HUDEP-2 (cell line): ENCODE measurements at regions not wholly inside any gene's neighbourhood (a gene's known extent, or its start where the extent isn't known, plus 50 kb on each side); places are given as distances from the start of the nearest gene placed in this dataset.
"Not testable (repeated sequence)": the region's sequence is repeated elsewhere in the genome, so short reads cannot be mapped to it uniquely, and the experiment has no call there.

Source experiments
- DNase-seq, 76 experiments: peaks; one replicate each; lab custom pipeline; 2025; ENCODE audit not compliant: unreplicated experiment in 76 of 76; lab: John Stamatoyannopoulos, UW

DNA sequence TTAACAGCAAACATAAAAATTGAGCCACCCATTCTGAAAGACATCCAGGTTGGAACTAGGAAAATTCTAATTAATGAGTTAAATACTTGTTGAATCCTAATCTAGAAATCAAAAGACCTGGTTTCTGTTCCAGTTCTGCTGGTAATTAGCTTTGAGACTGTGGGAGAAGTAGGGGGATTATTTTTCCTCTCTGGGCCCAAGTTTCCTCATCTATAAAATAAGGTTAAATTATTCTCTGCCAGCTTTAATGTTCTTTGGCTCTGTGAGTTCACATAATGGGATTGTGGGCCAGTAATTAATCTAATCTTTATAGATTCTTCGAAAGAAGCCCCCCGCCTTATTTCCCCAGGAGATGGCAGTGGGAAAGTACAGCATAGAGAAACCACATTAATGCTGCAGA is 104.6 kb downstream of the ENC1 start:
- no peak for DNase-seq

DNA sequence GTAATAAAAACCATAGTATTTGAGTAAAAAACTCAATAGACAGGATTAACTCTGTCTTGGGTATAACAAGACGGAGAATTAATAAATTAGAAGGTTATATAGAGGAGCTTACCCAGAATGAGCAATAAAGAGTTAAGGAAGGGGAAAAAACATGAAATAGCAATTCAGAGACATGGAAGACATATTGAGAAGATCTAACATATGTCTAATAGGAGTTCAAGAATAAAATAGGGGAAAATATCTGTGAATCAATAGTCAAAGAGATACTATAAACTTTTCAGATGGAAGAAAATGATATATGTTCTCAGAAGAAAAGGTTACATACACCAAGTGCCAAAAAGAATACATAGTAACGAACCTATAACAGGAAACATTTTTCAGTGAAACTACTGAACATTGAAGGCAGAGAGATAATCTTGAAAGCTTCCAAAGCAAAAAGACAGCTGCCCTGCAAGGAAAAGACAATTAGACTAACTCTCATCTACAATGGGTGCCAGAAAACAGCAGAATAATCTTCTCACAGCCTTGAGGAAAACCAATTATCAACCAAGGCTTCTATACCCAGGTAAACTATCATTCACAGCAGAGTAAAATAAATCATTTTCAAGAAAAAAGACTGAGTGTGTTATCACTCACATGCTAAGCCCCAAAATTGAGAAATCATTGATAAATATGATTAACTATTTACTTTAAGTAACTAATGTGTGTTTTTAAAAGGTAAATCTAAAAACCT is 106.0 kb downstream of the ENC1 start:
- no peak for DNase-seq

DNA sequence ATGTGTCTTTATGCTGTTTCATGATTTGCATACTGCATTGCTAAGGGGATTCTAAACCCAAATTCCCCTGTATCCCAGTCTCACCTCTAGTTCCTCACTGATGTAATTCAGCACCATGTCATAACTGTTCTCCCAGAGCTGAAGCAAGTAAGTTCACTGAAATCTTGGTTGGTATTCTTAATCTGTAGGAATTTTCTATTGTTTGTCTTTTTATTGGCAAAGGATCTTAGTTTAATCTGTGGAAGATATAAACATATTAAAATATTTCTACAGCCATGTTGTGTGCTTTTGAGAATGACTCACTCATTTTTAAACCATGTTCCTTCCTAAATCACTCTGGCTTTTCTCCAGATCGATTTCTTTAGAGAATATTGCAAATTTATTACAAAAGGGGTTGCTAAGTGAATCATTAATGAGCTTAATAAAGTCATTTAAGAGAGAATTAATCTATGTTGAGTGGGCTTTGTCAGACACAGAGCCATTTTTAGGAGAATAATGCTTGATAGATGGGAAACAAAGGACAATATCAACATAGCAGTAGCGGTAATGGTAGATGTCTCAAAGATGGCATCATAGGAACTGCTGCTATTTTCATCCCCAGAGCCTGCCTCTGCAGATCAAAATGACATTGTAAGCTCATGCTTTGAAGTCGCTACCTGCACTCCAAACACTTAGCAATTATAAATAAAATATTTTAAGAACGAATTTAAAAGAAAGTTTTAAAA is 110.0 kb downstream of the ENC1 start:
- DNase-seq = no peak

DNA sequence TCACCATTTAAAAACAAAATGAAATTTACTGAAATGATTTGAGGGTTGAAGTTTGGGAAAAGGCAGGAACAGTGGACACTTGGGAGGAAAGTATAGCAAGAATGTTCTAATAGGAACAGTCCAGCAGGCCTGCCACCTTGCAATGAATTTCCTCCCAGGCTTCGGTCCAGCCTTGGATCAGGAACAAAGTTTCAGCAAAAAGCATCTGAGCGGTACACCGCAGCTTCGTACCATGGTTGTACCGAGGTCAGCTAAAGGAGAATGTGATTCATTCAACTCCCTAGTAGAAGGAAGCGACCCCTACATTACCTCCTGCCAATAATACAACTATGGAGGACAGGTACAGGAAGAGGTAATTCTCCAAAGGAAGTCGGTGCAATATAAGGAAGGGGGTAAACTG is 111.4 kb downstream of the ENC1 start:
- DNase-seq = no peak

DNA sequence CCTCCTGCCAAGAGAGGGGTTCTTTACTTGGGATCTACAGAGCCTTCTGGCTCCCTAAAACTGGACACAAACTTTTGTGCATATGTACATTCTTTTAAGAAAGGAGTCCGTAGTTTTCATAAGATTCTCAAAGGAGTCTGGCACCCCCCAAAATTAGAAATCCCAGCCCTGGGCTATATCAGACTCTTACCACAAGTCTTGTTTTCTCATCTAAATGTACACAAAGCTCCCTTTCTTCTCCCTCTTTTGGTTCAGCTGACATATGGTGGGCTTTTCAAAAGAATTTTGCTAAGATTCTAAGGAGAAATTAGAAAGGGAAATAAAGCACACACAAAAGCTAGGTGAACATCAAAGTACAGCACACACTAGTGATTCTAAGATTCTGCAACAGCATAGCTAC is 114.4 kb downstream of the ENC1 start:
- DNase-seq = no peak

DNA sequence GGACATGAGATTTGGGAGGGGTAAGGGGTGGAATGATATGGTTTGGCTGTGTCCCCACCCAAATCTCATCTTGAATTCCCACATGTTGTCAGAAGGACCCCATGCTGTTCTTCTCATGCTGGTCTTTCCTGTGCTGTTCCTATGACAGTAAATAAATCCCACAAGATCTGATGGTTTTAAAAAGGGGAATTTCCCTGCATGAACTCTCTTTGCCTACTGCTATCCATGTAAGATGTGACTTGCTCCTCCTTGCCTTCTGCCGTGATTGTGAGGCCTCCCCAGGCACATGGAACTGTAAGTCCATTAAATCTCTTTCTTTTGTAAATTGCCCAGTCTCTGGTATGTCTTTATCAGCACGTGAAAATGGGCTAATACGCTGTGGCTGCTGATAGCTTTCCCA is 115.8 kb downstream of the ENC1 start:
- not testable (repeated sequence) for DNase-seq

DNA sequence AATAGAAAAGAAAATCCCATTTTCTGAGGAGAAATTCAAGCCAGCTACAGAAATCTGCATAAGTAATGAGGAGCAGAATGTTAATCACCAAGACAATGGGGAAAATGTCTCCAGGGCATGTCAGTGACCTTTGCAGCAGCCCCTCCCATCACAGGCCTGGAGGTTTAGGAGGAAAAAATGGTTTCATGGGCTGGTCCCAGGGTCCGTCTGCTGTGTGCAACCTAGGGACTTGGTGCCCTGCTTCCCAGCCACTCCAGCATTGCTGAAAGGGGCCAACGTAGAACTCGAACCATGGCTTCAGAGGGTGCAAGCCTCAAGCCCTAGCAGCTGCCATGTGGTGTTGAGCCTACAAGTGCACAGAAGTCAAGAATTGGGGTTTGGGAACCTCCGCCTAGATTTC is 116.8 kb downstream of the ENC1 start:
- not testable (repeated sequence) for DNase-seq

DNA sequence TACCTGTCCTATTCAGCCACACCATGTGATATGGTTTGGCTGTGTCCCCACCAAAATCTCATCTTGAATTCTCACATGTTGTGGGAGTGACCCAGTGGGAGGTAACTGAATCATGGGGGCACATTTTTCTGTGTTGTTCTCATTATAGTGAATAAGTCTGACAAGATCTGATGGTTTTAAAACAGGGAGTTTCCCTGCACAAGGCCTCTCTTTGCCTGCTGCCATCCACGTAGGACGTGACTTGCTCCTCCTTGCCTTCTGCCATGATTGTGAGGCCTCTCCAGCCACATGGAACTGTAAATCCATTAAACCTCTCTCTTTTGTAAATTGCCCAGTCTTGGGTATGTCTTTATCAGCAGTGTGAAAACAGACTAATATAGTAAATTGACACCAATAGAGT is 117.7 kb downstream of the ENC1 start:
- DNase-seq = not testable (repeated sequence)

DNA sequence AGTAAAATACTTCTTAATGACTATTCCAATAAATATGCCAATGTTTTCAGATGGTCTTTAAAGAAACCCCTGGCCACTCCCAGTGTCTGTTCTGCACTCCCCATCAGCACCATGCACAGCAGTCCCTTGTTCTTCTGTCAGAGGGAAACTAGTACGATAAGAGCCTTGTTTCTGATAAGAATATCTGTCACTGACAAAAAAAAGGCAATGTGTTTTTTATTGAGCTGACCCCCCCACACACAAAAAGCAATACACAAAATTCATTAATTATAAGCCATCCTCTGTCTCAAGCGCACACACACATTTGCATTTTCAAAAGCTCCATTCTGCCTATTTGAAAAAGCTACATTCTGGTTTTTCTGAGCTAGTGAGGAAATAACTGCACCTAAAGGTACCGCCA is 119.1 kb downstream of the ENC1 start:
- DNase-seq = no peak

DNA sequence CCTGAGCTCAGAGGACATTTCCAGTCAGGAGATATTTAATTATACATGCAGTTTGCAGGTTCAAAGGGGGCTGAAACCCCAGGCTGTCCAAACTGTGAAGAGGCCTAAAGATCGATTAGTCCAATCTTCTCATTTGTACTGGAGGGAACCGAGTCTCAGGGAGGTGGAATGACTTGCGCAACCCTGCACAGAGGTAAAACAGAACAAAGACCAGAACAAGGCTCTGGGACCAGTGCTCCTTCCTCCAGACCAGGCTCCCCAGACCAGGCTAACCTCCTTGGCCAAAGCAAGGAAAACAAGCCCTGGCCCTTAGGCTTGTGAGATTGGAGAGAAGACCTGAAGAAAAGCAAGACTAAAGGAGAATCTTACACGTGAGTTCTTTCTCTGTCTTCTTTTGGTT is 120.8 kb downstream of the ENC1 start:
- DNase-seq = no peak

DNA sequence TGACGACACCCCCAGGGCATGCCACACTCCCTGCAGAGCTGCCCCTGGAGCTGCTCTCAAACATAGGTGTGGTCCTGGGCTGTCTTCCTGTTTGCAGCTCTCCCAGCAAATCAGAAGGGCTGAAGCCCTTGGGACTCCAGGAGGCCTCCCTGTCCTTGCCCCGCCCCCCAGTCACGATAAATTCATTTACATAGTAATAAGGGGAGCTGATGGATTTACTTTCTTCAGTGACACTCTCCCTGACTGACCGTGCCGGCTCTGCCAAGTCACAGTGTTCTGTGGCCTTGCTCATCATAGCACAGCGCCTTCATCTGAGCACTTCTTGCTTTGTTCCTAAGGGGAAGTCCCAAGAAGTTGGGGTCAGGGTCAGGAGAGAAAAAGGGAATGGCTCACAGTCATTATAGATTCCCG is 121.4 kb downstream of the ENC1 start:
- no peak for DNase-seq

DNA sequence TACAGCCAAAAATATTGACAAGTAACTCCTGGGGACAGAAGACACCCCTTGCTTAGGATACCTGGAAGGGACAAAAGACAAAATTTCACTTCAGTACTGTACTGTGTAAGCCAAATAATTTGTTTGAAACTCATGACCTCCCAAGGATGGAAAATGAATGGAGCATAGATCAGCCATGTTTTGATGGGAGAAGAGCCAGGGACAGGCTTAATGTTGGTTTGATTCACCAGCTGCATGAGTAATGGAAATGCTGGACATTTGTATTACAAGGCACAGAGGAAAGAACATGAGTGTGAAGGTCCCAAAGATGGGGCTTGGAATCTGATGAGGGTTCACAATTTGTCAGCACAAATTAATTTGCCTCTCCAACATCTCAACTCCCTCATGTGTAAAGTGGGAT is 122.8 kb downstream of the ENC1 start:
- DNase-seq = no peak

DNA sequence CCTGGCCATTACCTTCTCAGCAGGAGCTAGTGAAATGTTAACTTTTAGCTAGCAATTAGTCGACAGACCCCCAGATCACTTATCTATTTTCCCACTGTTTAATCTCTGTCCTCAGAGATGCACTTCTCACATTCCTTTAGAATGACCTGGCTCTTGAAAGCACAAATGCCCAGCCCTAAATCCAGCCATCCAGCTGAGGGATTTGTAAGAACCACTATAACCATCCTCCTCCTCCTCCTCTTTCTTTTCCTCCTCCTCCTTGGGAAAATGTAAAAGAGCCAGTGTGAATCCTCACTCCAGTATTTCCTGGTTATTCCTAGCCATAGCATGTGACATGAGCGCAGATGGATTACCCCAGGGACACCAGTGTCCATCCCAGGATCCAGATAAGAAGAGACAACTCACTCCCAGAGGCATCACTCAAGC is 124.3 kb downstream of the ENC1 start:
- no peak for DNase-seq

DNA sequence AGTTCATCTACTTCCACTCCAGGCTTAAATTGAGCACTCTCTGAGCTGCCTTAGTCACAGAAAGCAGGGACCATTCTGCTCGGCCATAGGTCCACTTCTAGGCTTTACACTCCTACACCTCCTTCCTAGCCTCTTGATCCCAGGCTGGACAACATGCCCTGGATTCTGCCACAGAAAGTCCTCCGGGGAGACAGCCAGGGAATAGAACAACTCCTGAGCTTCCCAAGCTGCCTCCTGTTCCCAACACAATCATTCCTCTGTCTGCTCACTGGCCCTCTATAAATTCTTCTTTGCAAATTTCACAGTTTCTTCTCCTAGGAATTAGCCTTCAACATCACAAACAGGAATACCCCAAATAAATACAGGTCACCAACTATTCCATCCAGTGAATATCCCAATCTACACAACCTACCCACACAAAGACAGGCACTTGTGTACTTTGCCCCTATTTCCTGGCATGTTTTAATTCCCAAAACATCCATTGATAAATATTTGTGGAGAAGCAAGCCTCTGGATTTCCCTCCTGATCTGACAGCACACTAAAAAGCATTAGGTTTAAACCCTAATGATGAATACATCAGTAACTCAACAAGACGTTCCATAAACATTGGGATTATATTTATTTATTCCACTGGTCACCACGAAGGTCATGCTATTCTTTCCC is 125.5 kb downstream of the ENC1 start:
- no peak for DNase-seq

DNA sequence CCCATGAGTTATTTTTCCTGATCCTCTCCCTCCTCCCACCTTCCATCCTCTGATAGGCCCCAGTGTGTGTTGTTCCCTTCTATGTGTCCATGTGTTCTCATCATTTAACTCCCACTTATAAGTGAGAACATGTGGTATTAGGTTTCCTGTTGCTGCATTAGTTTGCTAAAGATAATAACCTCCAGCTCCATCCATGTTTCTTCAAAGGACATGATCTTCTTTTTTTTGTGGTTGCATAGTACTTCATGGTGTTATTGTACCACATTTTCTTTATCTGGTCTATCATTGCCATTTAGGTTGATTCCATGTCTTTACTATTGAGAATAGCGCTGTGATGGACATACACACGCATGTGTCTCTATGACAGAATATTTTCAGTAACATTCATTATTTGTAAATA is 128.8 kb downstream of the ENC1 start:
- not testable (repeated sequence) for DNase-seq

DNA sequence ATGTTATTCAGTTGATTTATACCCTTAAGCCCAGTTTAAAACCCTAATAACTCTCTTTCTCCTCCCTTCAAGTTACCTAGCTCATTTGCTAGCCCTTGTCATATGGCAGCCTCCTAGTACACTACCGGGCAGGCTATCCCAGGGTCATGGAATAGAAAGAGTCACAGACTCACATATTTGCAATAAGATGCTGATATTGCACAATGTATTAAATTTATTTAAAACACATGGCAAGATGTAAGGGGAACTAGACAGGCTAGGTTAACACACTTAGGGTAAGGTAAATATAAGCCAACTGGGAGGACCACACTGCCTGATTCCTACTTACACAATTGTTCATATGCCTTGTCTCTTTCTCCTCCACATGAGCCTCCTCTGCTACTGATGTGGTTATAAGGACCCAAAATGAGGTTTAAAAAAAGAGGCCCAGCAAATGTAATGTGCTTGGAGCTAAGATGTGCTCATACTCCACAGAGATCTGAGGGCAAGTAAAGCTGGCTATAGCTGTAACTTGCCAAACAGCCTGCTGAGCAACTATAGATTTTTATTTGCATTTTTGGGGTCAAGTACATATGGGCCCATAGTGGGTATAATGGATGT is 130.0 kb downstream of the ENC1 start:
- DNase-seq = no peak

DNA sequence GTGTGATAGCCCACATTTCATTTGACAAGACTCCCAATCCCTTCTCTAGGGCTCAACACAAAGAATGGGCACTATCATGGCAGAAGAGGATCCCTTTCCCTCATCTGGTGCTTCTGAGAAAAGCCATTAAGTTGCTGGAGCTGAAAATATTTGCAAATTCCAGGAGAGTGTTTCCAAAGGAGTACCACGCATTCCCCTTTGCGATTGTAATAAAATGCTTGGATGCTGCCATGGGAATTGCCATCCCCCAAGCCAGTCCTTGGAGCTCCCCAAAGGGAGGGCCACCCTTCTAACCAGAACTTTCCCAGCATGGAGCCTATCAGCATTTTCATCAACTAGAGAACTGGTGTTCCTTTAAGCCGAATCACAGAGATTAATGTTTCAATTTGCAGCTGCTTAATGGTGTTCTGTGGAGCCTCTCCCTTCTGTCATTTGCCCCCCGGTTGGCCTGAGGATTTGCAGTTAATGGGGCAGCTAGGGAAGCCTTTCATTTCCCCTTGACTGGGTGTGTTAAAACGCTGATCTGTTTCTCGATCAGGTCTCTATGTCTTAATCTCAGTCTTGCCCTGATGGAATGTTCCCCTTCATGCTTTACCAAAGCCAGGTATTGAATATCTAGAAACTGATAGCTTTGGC is 133.0 kb downstream of the ENC1 start:
- DNase-seq = no peak

DNA sequence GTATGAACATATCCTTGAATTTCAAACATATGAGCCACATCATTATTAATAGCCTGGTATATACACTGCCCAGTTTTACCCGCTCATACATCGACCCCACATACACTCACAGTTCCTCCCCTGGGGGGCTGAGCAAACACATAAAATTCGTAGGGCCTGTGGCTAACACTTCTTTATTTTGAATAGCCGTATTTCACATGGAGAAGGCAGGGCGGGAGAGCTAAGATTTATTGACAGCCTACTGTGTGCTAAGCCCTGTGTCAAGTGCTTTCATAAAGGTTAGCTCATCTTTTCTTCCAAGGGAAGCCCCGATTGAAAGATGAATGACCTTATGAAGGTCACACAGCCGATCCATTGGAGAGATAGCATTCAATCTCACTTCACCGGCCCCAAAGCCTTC is 134.4 kb downstream of the ENC1 start:
- DNase-seq = no peak

DNA sequence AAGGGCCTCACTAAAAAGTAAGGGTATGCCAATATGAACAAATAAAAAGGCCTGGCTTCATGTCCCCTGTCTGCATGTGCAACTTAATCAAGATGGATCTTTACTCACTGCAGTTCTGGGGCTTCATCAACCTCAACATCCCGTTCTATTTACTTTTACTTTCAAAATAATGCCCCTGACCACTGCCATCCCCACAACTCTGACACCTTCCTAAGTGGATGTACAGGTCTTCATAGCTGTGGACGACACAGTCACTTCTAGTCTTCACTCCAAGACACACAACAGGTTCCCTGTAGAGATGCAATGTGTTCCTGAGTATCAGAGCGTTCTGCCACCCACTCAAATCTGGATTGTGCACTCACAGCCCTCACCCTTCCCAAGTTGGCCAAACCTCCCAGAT is 136.1 kb downstream of the ENC1 start:
- no peak for DNase-seq

DNA sequence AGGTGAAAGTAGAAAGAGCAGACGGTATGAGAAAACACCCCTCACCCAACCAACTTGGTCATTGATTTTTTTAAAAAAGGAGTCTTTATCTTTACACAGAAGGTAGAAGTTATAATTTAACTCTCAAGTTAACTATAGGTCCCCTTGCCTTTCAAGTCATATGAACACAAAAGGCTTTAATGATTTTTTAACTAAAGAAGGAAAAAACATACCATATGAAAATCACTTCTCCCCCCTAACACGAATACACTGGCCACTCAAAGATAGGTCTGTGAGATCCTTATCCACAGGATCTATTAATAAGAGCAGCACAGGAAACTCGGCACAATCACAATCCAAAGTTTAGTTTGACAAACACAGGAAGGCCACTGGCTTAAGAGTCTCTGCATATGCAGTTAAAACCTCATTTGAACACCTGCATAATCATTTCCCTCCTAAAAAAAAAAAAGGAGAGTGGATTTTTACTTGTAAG is 138.0 kb downstream of the ENC1 start:
- no peak for DNase-seq
